ENCODE measurements at regions not wholly inside any gene's neighbourhood (a gene's known extent, or its start where the extent isn't known, plus 50 kb on each side); places are given as distances from the start of the nearest gene placed in this dataset.

DNA sequence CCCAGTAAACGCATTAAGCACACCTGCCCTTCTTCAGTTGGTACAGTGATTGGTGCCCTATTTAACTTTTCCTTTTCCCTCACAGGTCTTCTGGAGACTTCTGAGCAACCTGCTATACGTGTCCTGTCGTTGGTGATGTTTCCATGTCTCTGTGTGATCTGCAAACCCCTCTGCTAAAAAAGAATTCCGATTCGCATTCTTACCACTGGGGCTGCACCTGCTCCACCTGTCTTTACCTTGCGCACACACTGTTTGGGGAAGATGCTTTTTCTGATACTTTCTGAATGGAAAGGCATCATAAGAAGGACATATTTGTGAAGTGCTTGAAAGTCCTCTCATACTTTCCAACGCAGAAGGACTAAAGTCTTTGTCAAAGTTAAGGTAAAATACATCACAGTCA, 323.9 kb upstream of the SOX11 start:
- no peak overlapping the region for H3K27ac ChIP-seq
- no peak for TF ChIP-seq ZFX (IDR thresholded peaks at IDR 0.05)
- TF ChIP-seq CTCF (conservative IDR thresholded peaks at IDR 0.05): no peak; the same call in 1 of the 2 replicates

- TF ChIP-seq ZFX (IDR thresholded peaks at IDR 0.05): no peak
- TF ChIP-seq CTCF (conservative IDR thresholded peaks at IDR 0.05): no peak
- H3K27ac ChIP-seq: no peak overlapping the region
These were observed 322.7 kb upstream of the SOX11 start for GRCh38 chr2:5369510-5369909.

GRCh38 chr2:5370158-5370557, 322.0 kb upstream of the SOX11 start:
- TF ChIP-seq CTCF (conservative IDR thresholded peaks at IDR 0.05): no peak
- no peak for TF ChIP-seq ZFX (IDR thresholded peaks at IDR 0.05)
- H3K27ac ChIP-seq: no peak overlapping the region

- TF ChIP-seq CTCF (conservative IDR thresholded peaks at IDR 0.05): no peak
- no peak for TF ChIP-seq ZFX (IDR thresholded peaks at IDR 0.05)
- H3K27ac ChIP-seq: no peak overlapping the region; the same call in 1 of the 2 replicates
These were observed 320.0 kb upstream of the SOX11 start for GRCh38 chr2:5372141-5372540.

DNA sequence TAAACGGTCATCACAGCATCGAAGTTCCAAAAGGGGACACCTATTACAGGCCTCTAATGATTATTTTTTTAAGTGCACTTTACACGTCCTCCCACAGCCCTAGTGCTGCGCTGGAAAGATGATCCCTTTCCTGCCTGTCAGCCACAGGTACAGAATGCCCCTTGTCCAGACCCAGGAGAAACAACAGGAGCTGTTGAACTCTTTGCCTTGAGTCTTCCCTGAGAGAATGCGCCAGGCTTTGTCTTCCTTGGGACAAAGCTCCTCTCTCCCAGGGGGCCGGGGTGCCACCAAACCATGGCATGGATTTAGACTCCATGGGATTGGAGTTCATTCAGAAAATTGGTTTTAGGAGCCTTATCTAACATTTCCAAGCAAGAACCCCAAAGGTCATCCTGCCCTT, 319.0 kb upstream of the SOX11 start:
- no peak overlapping the region for H3K27ac ChIP-seq
- TF ChIP-seq CTCF (conservative IDR thresholded peaks at IDR 0.05) (no peak), ZFX (IDR thresholded peaks at IDR 0.05) (no peak)

- TF ChIP-seq ZFX (IDR thresholded peaks at IDR 0.05) (no peak), CTCF (conservative IDR thresholded peaks at IDR 0.05) (no peak)
- H3K27ac ChIP-seq: no peak overlapping the region
These were observed 317.4 kb upstream of the SOX11 start for GRCh38 chr2:5374762-5375161.

DNA sequence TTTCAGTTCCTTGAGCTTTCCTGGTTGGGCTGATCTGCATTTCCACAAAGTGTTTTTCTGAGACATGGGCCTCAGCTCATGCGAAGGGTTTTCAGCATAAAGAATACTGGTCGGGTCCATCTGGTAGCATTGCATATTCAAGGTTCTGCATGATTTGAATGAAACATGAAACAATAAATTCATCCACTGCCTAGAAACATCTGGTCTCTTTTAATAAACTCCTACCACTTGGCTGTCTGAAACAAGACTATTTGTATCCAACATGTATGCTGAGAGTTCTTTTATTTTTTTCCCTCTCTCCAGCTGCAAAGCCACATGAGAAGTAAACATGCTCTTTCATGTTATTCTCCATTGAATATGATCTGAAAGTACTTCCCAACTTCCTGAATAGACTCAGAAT, 314.9 kb upstream of the SOX11 start:
- TF ChIP-seq ZFX (IDR thresholded peaks at IDR 0.05) (no peak), CTCF (conservative IDR thresholded peaks at IDR 0.05) (no peak)
- no peak overlapping the region for H3K27ac ChIP-seq

All from C4-2B (cell line).